Endodermal cell (in vitro differentiated cells): ENCODE measurements at regions not wholly inside any gene's neighbourhood (a gene's known extent, or its start where the extent isn't known, plus 50 kb on each side); places are given as distances from the start of the nearest gene placed in this dataset.
"Not testable (repeated sequence)": the region's sequence is repeated elsewhere in the genome, so short reads cannot be mapped to it uniquely, and the experiment has no call there.

Source experiments
- DNase-seq: peaks from one replicate; pipeline ENCODE4 v3.0.0-alpha.2; 2017
- H3K27ac ChIP-seq: 2 replicates; pipeline ENCODE4 v1.5.1; 2013; ENCODE audit warnings: mild to moderate bottlenecking, low read depth, low read length, moderate library complexity
- H3K27me3 ChIP-seq: 2 replicates; pipeline ENCODE4 v1.6.1; 2013; ENCODE audit warnings: mild to moderate bottlenecking, low read length, moderate library complexity; ENCODE audit not compliant: insufficient read depth, control insufficient read depth, poor library complexity, severe bottlenecking
- H3K36me3 ChIP-seq: 2 replicates; pipeline ENCODE4 v1.7.0; 2013; ENCODE audit warnings: mild to moderate bottlenecking, low read length, moderate library complexity; ENCODE audit not compliant: control insufficient read depth, insufficient read depth
- H3K4me1 ChIP-seq: one replicate; pipeline ENCODE4 v1.7.0; 2013; ENCODE audit warnings: low read length; ENCODE audit not compliant: control insufficient read depth, insufficient read depth
- H3K4me3 ChIP-seq: 2 replicates; pipeline ENCODE4 v1.5.1; 2013; ENCODE audit warnings: mild to moderate bottlenecking, low read length, moderate library complexity
- H3K9ac ChIP-seq: 2 replicates; pipeline ENCODE4 v1.6.1; 2013; ENCODE audit warnings: mild to moderate bottlenecking, low read length, moderate library complexity; ENCODE audit not compliant: poor library complexity, severe bottlenecking; ENCODE audit errors: extremely low read depth
- H3K9me3 ChIP-seq: 2 replicates; pipeline ENCODE4 v1.6.1; 2013; ENCODE audit warnings: mild to moderate bottlenecking, low read length, moderate library complexity; ENCODE audit not compliant: control insufficient read depth
- H3K27ac Mint-ChIP-seq: 2 replicates; pipeline ENCODE4 v1.8.0; 2020; ENCODE audit warnings: mixed read lengths
- H3K27me3 Mint-ChIP-seq: 2 replicates; pipeline ENCODE4 v1.8.0; 2021; ENCODE audit warnings: mild to moderate bottlenecking, mixed read lengths; ENCODE audit not compliant: insufficient read depth
- H3K36me3 Mint-ChIP-seq: 2 replicates; pipeline ENCODE4 v1.8.0; 2020; ENCODE audit warnings: low read depth, mixed read lengths
- H3K4me1 Mint-ChIP-seq: 2 replicates; pipeline ENCODE4 v1.8.0; 2020; ENCODE audit warnings: mixed read lengths
- H3K4me3 Mint-ChIP-seq: 2 replicates; pipeline ENCODE4 v1.8.0; 2020; ENCODE audit warnings: mild to moderate bottlenecking, moderate library complexity, mixed read lengths
- H3K9me3 Mint-ChIP-seq: 2 replicates; pipeline ENCODE4 v1.8.0; 2020; ENCODE audit warnings: mild to moderate bottlenecking, mixed read lengths
- CTCF ChIP-seq: fragments of 200-600 bp; sonication (generic); conservative IDR thresholded peaks from 2 replicates; pipeline ENCODE4 v1.5.0; 2021; ENCODE audit warnings: antibody characterized with exemption, mild to moderate bottlenecking
- WGBS, 2 experiments: methylation state at CpG; one replicate each; pipeline versions ENCODE4 v1.1.5 to v1.1.7; 2013; ENCODE audit warnings: missing lambda C conversion rate in 2 of 2, mixed read lengths in 1 of 2; ENCODE audit not compliant: insufficient coverage in 1 of 2, insufficient read length in 1 of 2; 5-methylcytosine and 5-hydroxymethylcytosine counted together

- Mint-ChIP-seq H3K27me3 (peaks cover 86% of the 10 kb centered on the region), H3K9me3 (no peaks in the 10 kb centered on the region), H3K36me3 (no peaks in the 10 kb centered on the region), H3K4me3 (no peak overlapping the region), H3K4me1 (peaks cover 23% of the 10 kb centered on the region), H3K27ac (no peak overlapping the region)
- Histone ChIP-seq H3K9me3 (no peaks in the 10 kb centered on the region), H3K4me1 (peaks cover 5% of the 10 kb centered on the region), H3K4me3 (no peak overlapping the region), H3K27ac (no peak overlapping the region), H3K9ac (no peak overlapping the region), H3K36me3 (no peaks in the 10 kb centered on the region), H3K27me3 (peaks cover 93% of the 10 kb centered on the region)
- no peak for DNase-seq
- WGBS, 2 experiments, result 84 to 95% methylated on average over 3 of the region's 3 CpGs
- no peak for TF ChIP-seq CTCF
Measured at GRCh38 chr13:50136678-50137077, 121.4 kb downstream of the KCNRG start.

DNA sequence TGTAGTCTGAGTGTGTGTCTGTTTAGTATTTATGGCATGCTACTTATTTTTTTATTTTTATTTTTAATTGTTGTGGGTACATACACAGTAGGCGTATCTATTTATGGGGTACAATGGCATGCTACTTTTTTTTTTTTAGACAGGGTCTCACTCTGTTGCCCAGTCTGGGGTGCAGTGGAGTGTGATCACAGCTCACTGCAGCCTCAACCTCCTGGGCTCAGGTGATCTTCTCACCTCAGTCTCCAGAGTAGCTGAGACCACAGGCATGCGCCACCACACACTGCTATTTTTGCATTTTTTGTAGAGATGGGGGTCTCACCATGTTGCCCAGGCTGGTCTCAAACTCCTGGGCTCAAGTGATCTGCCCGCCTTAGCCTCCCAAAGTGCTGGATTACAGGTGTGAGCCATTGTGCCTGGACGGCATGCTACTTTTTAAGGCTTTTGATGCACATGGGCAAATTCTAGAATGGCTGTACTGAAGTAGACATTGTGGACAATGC is 124.2 kb downstream of the KCNRG start:
- not testable (repeated sequence) for H3K4me3 ChIP-seq, H3K27ac ChIP-seq, H3K9me3 Mint-ChIP-seq, H3K36me3 ChIP-seq, H3K36me3 Mint-ChIP-seq, H3K27ac Mint-ChIP-seq, H3K9ac ChIP-seq, H3K9me3 ChIP-seq, H3K4me3 Mint-ChIP-seq, DNase-seq, H3K4me1 ChIP-seq
- H3K27me3 ChIP-seq, result peaks cover 67% of the 10 kb centered on the region
- peaks cover 12% of the 10 kb centered on the region for H3K4me1 Mint-ChIP-seq
- H3K27me3 Mint-ChIP-seq, result peaks cover 60% of the 10 kb centered on the region
- WGBS, 2 experiments, result 81 to 94% methylated on average over 3 to 4 of the region's 4 CpGs

DNA sequence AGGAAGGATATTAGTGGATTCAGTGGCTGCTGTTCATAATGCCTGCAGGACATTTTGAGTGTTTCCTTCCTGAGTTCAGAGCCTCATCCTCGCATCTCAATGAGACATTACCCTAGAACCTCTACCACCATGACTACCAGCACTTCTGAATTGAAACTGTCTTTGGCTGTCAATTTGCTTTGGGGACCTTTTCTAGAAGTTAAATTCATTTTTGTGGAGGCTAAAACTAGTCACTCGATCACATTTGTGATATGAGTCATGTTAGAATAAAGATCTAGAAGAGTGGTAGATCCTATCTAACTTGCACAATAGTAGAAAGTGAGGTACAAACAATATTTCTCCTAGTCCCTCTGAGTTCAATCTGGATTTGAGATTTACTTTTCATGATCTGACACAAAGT is 124.9 kb downstream of the KCNRG start:
- no peak for DNase-seq
- 86 to 100% methylated on average over 1 to 2 of the region's 2 CpGs for WGBS, 2 experiments
- Mint-ChIP-seq H3K9me3 (no peaks in the 10 kb centered on the region), H3K36me3 (no peaks in the 10 kb centered on the region), H3K4me1 (peaks cover 12% of the 10 kb centered on the region), H3K27ac (no peak overlapping the region), H3K4me3 (no peak overlapping the region), H3K27me3 (peaks cover 53% of the 10 kb centered on the region)
- Histone ChIP-seq H3K9me3 (no peaks in the 10 kb centered on the region), H3K4me3 (no peak overlapping the region), H3K27me3 (peaks cover 61% of the 10 kb centered on the region), H3K4me1 (no peaks in the 10 kb centered on the region), H3K9ac (no peak overlapping the region), H3K27ac (no peak overlapping the region), H3K36me3 (no peaks in the 10 kb centered on the region)
- no peak for TF ChIP-seq CTCF
